CD4-positive, alpha-beta T cell treated with Interleukin-4 for 1 hour (primary cell): ENCODE measurements at regions not wholly inside any gene's neighbourhood (a gene's known extent, or its start where the extent isn't known, plus 50 kb on each side); places are given as distances from the start of the nearest gene placed in this dataset.

Experiments used
- DNase-seq, 2 donors: peaks; one replicate each; pipeline ENCODE4 v3.0.0-alpha.2; 2020 to 2022

GRCh38 chr4:22097596-22097995 lies 149.0 kb upstream of the KCNIP4 start:
- no peak for DNase-seq

- no peak for DNase-seq
Measured at GRCh38 chr4:22094217-22094616, 145.6 kb upstream of the KCNIP4 start.

DNA sequence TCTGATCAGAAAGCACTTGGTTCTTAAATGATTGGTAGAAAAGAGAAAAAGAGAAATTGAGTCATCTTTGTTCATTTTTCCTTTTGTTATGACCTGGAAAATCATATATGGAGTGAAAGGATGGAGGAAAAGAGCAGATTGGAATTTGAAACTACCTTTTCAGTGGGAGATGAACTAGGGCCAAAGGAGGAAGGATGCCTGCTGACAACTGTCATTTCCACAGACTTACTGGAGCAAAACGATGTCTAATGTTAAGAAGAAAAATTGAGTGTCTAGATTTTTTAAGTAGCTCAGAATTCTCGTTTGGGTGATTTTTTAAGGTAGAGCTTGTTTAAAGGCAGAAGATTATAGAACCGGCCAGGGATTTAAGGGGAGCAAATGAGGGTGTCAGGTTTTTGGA lies 144.6 kb upstream of the KCNIP4 start:
- no peak for DNase-seq

- DNase-seq = no peak
Measured at GRCh38 chr4:22091906-22092305, 143.3 kb upstream of the KCNIP4 start.

- no peak for DNase-seq
Measured at GRCh38 chr4:22091352-22091717, 142.8 kb upstream of the KCNIP4 start.

DNA sequence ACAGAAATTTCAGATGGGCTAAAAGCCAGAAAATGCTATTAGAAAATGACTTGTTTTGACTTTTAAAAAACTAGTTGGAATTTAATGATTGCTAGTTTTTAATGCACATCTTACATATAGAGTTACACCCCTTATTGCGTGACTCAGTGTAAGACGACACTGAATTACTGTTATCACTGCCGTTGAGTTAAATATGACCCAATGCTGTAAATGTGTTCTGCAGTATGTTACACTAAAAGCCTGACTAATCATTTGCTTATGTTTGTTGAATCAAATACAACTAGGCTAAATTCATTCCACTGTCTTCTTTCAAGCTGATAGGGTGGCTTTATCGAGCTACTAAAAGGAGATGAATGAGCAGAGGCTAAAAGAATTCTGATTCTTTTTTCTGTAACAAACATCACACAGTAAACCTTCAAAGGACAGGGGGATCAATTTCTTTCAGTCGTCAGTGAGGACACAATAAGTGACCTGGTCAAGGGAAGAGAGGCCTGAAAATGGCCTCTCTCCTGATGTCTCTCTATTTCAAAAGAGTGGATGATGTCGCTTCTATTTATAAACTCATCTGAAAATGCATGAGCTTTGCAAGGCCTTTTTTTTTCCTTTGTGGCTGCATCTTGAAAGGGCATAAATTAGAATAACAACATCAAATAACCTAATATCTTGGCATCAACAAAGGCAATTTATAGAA lies 142.2 kb upstream of the KCNIP4 start:
- DNase-seq = no peak

- no peak for DNase-seq
Measured at GRCh38 chr4:22077571-22077970, 129.0 kb upstream of the KCNIP4 start.

DNA sequence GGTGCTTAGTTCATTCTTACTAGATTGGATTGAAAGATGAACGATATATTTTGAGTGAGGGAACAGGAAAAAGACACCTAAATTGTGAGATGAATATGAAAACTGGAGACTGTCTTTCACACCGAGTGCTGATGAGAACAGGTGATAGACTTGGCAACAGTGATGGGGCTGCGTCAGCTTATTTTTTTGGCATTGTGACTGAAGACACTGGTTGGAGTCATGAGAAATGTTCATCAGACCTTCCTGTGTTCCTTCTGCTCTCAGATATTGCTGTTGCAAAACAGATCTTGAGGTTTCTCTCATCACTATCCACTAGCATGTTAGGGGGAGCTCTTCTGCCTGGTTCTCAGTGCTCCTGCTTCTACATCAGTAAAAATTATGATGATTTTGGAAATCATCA lies 124.2 kb upstream of the KCNIP4 start:
- DNase-seq = no peak

GRCh38 chr4:22072240-22072639 lies 123.7 kb upstream of the KCNIP4 start:
- no peak for DNase-seq

DNA sequence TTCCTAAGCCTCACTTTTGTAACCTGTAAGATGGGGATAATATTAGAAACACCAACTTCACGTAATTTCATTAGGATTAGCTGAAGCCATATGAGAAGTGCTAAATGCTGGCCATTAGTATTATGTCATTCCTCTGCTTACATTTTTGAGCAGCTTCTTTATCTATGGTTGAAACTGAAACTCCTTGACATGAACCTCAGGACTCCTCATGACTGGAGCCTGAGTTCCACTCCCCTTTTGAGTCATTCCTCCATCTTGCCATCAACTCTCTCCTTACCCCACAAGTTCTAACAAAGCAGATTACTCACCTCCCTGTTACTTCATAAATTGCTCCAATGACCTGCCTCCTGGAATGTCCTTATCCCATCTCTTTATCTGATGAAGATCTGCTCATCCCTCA lies 123.2 kb upstream of the KCNIP4 start:
- DNase-seq = no peak

DNA sequence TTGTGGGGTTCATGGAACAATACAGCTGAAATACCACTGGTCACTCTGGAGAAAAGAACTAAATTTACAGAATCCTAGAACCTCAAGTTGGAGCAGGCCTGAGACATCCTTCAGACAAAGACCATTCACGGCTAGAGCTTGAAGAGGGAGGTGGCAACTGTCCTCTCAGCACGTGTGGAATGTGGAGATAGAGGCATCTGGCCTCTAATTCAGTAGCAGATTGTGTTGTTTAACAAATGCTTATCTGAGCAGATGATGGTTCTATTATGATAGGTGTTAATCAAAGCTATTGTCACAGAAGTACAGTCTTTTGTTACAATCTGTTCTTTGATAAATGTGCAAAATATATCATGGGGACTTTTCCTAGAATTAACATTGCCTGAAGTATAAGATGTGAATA lies 121.7 kb upstream of the KCNIP4 start:
- no peak for DNase-seq

DNA sequence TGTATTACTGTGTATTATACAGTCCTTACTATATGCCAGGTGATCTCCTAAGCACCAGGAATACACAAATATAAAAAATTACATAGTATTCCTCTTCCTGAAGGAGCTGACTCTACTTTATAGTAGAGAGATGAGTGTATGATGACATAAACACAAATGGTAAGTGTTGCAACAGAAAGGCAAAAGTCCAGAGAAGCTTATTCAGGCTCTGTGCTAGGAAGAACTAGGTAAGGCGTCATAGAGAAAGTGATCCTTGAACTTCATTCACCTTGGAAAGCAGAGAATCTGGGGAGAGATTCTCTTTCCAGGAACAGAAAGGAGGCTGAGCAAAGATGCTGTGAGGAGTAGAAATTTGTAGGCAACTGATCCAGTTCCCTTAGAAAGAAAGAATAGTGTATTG lies 115.0 kb upstream of the KCNIP4 start:
- DNase-seq = no peak

- no peak for DNase-seq
Measured at GRCh38 chr4:22062676-22063075, 114.1 kb upstream of the KCNIP4 start.

GRCh38 chr4:22055954-22056353 lies 107.4 kb upstream of the KCNIP4 start:
- no peak for DNase-seq

- DNase-seq = no peak
Measured at GRCh38 chr4:22052076-22052475, 103.5 kb upstream of the KCNIP4 start.

GRCh38 chr4:22048323-22048722 lies 99.8 kb upstream of the KCNIP4 start:
- DNase-seq = no peak

DNA sequence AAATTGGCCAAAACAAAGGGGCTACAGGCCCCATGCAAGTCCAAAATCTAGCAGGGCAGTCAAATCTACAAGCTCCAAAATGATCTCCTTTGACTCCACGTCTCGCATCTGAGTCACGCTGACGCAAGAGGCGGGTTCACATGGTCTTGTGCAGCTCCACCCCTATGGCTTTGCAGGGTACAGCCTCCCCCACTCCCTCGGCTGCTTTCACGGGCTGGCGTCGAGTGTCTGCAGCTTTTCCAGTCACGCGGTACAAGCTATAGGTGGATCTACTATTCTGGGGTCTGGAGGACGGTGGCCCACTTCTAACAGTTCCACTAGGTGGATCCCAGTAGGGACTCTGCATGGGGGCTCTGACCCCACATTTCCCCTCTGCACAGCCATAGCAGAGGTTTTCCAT lies 99.2 kb upstream of the KCNIP4 start:
- DNase-seq = no peak

GRCh38 chr4:22045051-22045630 lies 96.6 kb upstream of the KCNIP4 start:
- no peak for DNase-seq

- DNase-seq = no peak
Measured at GRCh38 chr4:22031423-22031822, 82.9 kb upstream of the KCNIP4 start.

GRCh38 chr4:22030881-22031280 lies 82.3 kb upstream of the KCNIP4 start:
- no peak for DNase-seq

GRCh38 chr4:22030307-22030706 lies 81.7 kb upstream of the KCNIP4 start:
- DNase-seq = no peak

GRCh38 chr4:22029803-22030202 lies 81.2 kb upstream of the KCNIP4 start:
- DNase-seq = no peak

DNA sequence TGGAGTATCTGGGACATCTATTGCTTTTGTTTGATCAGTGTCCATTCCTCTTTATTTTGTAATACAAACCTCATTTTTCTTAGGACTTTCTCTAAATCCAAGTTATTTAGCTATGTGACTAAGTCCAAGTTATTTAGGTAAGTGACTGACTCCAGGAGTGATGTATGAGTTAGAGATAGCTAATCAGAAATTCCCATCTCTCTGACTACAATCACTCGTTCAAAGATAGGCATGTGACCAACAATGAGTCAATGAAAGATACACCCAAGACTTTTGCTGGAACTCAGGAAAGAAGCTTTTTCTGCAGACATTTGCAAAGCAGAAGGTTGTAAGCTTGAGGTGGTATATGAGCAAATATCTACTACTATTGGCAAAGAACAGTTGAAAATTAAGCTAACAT lies 72.5 kb upstream of the KCNIP4 start:
- no peak for DNase-seq

DNA sequence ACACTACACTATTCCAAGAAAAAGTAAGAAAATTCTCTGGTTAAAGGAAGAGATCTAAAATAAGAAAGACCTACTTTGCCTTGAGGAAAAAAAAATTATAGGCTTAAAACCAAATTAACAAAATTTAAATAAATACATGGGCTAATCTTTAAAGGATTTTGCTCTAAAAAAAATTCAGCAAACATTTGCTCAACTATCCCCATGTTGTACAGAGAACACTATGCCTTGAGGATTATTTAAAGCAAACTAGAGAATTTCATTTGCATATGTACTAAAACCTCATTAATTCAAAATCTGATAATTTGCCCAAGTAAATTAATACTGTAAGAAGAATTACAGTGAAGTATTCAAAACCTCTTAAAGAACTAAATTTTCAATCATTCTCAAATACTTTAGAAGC lies 71.6 kb upstream of the KCNIP4 start:
- no peak for DNase-seq

DNA sequence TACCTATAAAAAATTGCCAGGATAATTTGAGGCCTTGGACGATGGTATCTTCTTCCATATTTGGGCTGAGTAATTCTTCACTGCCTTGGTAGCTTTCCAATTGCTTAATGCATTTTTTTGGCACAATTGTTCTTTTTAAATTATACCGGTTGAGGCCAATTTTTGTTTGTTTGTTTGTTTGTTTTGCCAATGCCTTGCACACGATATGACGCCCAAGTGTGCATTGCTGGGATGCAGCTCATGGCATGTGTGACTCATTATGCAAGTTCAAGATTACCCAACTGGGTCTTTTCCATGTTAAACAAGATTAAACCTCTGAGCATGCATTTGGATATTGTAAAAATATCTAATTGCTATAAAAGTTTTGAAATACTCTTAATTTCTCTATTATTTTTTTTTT lies 71.1 kb upstream of the KCNIP4 start:
- DNase-seq = no peak
